ENCODE measurements at regions not wholly inside any gene's neighbourhood (a gene's known extent, or its start where the extent isn't known, plus 50 kb on each side); places are given as distances from the start of the nearest gene placed in this dataset.

DNA sequence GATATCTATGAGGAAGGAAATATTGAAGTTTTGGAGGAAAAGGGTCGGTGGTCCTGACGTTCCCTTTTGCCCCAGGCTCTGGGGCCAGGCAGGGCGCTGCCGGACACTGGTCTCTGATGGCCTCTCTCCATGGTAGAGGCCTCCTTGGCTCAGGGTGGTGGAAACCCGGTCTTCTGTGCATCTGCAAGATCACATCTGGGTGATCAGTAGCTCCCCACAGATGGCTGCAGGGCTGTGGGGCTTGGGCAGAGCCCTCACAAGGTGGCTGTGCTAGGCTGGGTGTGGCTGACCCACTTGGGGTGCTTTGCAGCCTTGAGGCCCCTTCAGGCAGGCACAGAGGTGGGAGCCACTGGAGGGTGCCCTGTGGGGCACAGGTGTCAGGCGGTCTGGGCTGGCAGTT lies 53.9 kb upstream of the RNU6ATAC start:
- TF ChIP-seq POLR2AphosphoS5 (IDR thresholded peaks at IDR 0.05; ENCODE audit: low read depth, low read length) = no peak
- TF ChIP-seq SPI1 (IDR thresholded peaks at IDR 0.05; ENCODE audit: low read depth, low read length) = no peak

Data from GM12891 (cell line).